A673 (cell line): ENCODE measurements at regions not wholly inside any gene's neighbourhood (a gene's known extent, or its start where the extent isn't known, plus 50 kb on each side); places are given as distances from the start of the nearest gene placed in this dataset.

Experiments used
- BruUV-seq: library from RNA; stranded (reverse); fragments of 400-500 nt; replicated peaks from 2 replicates; lab custom pipeline; 2021; lab: Mats Ljungman, UMichigan
- CTCF ChIA-PET: fragments of 300-600 bp; sonication (Branson Sonifier 250); formaldehyde crosslinking; loops from one replicate; lab custom pipeline; 2022; ENCODE audit warnings: antibody characterized with exemption; lab: Charles Lee
- POLR2A ChIA-PET: fragments of 300-600 bp; sonication (Branson Sonifier 250); formaldehyde crosslinking; loops from one replicate; lab custom pipeline; 2022; ENCODE audit warnings: antibody characterized with exemption; ENCODE audit not compliant: low non-redundant PET; lab: Charles Lee
- DNase-seq: peaks from one replicate; pipeline ENCODE4 v3.0.0-alpha.2; 2015; ENCODE audit warnings: low spot score
- H3K27ac ChIP-seq: fragments of 200-600 bp; sonication (generic); 2 replicates; pipeline ENCODE4 v1.5.1; 2016; ENCODE audit warnings: mixed run types, low read depth, mild to moderate bottlenecking, mixed read lengths, antibody characterized with exemption, low read length; ENCODE audit not compliant: poor library complexity, severe bottlenecking
- H3K27me3 ChIP-seq: fragments of 200-600 bp; sonication (generic); replicated peaks from 2 replicates; pipeline ENCODE4 v1.6.1; 2017; ENCODE audit warnings: mixed run types, low read depth, mild to moderate bottlenecking, mixed read lengths, antibody characterized with exemption, low read length; ENCODE audit not compliant: insufficient read depth, poor library complexity
- H3K36me3 ChIP-seq: fragments of 200-600 bp; sonication (generic); 2 replicates; pipeline ENCODE4 v1.6.1; 2016; ENCODE audit warnings: mixed run types, mild to moderate bottlenecking, mixed read lengths, antibody characterized with exemption, low read length; ENCODE audit not compliant: insufficient read depth, poor library complexity, severe bottlenecking
- H3K4me1 ChIP-seq: fragments of 200-600 bp; sonication (generic); 2 replicates; pipeline ENCODE4 v1.6.1; 2017; ENCODE audit warnings: mixed run types, mild to moderate bottlenecking, mixed read lengths, antibody characterized with exemption, low read length; ENCODE audit not compliant: insufficient read depth, poor library complexity, severe bottlenecking
- H3K4me3 ChIP-seq: fragments of 200-600 bp; sonication (generic); 2 replicates; pipeline ENCODE4 v1.5.1; 2016; ENCODE audit warnings: low read depth, mixed run types, mild to moderate bottlenecking, mixed read lengths, low read length; ENCODE audit not compliant: poor library complexity, severe bottlenecking
- H3K9me3 ChIP-seq: fragments of 200-600 bp; sonication (generic); 2 replicates; pipeline ENCODE4 v1.6.1; 2016; ENCODE audit warnings: mixed run types, low read depth, mild to moderate bottlenecking, mixed read lengths, antibody characterized with exemption, low read length; ENCODE audit not compliant: poor library complexity, severe bottlenecking
- EZH2 ChIP-seq: fragments of 200-600 bp; sonication (generic); IDR thresholded peaks from 2 replicates; pipeline ENCODE4 v1.6.1; 2017; ENCODE audit warnings: borderline replicate concordance, low read depth, mild to moderate bottlenecking, mixed read lengths, antibody characterized with exemption, low read length; ENCODE audit not compliant: poor library complexity, severe bottlenecking
- intact Hi-C: fragments of 100-400 bp; cut with micrococcal nuclease; formaldehyde crosslinking; loops from one replicate; pipeline ENCODE4 v1.10.0; 2022; ENCODE audit not compliant: unreplicated experiment
- TF ChIP-seq, protein P1 (sequence below): fragments of 300-800, 200-600 bp; sonication (generic); conservative IDR thresholded peaks from 2 replicates; pipeline ENCODE4 v1.5.1; 2017; ENCODE audit warnings: low read depth, mild to moderate bottlenecking, antibody characterized with exemption, low read length, moderate library complexity, mixed read lengths

- no TSS peak for BruUV-seq
- Histone ChIP-seq H3K27ac (no peak overlapping the region), H3K27me3 (no peaks in the 10 kb centered on the region), H3K4me1 (no peaks in the 10 kb centered on the region), H3K4me3 (no peak overlapping the region), H3K36me3 (no peaks in the 10 kb centered on the region), H3K9me3 (no peaks in the 10 kb centered on the region)
- intact Hi-C loops: no loop called here
- TF ChIP-seq, protein P1, sequence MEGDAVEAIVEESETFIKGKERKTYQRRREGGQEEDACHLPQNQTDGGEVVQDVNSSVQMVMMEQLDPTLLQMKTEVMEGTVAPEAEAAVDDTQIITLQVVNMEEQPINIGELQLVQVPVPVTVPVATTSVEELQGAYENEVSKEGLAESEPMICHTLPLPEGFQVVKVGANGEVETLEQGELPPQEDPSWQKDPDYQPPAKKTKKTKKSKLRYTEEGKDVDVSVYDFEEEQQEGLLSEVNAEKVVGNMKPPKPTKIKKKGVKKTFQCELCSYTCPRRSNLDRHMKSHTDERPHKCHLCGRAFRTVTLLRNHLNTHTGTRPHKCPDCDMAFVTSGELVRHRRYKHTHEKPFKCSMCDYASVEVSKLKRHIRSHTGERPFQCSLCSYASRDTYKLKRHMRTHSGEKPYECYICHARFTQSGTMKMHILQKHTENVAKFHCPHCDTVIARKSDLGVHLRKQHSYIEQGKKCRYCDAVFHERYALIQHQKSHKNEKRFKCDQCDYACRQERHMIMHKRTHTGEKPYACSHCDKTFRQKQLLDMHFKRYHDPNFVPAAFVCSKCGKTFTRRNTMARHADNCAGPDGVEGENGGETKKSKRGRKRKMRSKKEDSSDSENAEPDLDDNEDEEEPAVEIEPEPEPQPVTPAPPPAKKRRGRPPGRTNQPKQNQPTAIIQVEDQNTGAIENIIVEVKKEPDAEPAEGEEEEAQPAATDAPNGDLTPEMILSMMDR: no peak
- no peak for TF ChIP-seq EZH2
- ChIA-PET CTCF (no interaction called here), POLR2A (no interaction called here)
- peak; percentile 4 for DNase-seq
These were observed 374.2 kb downstream of the MAN2A1 start for GRCh38 chr5:110063640-110064602.

DNA sequence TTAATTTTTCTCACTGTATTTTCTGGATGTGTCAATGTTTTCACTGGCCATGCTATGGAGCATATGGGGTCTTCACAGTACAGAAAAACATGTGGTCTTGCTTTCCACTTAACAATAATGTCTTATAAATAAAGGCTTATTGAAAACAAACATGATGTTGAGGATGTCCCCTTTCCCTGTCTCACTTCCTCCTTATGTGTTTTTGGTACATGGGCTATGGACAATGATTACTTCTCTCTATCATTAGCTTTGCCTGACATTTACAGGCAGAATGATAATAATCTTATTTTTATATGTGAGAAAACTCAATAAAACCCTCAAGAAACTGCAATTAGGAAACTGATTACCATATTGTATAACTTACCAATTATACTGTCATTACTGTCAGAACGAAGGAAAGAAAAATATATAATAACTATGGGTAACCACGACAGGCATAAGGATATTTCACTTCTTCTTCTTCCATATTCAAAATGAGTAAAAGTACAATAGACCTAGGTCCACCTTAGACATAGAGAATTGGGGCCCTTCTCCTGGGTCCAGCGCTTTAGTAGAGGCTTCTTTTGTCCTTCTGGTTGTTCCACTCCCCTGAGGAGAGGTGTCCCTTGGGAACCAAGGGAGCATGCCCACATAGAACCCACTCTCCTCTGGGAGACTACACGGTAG is 375.0 kb downstream of the MAN2A1 start:
- no peaks in the 10 kb centered on the region for H3K9me3 ChIP-seq
- intact Hi-C loops: no loop called here
- TF ChIP-seq, protein P1: no peak
- no peak for TF ChIP-seq EZH2
- H3K27ac ChIP-seq: no peak overlapping the region
- CTCF ChIA-PET: no interaction called here
- H3K27me3 ChIP-seq: no peaks in the 10 kb centered on the region
- no peak overlapping the region for H3K4me3 ChIP-seq
- H3K4me1 ChIP-seq: no peaks in the 10 kb centered on the region
- no TSS peak for BruUV-seq
- DNase-seq: no peak
- H3K36me3 ChIP-seq: no peaks in the 10 kb centered on the region
- POLR2A ChIA-PET: no interaction called here

- Histone ChIP-seq H3K9me3 (no peaks in the 10 kb centered on the region), H3K27me3 (no peaks in the 10 kb centered on the region), H3K36me3 (no peaks in the 10 kb centered on the region), H3K4me3 (no peak overlapping the region), H3K27ac (no peak overlapping the region), H3K4me1 (no peaks in the 10 kb centered on the region)
- no peak for DNase-seq
- ChIA-PET POLR2A (no interaction called here), CTCF (no interaction called here)
- intact Hi-C loops: no loop called here
- no peak for TF ChIP-seq EZH2
- TF ChIP-seq, protein P1: no peak
- BruUV-seq: no TSS peak
These were observed 381.1 kb downstream of the MAN2A1 start for GRCh38 chr5:110070836-110071235.
